LNCaP clone FGC (cell line): ENCODE measurements at regions not wholly inside any gene's neighbourhood (a gene's known extent, or its start where the extent isn't known, plus 50 kb on each side); places are given as distances from the start of the nearest gene placed in this dataset.
"Not testable (repeated sequence)": the region's sequence is repeated elsewhere in the genome, so short reads cannot be mapped to it uniquely, and the experiment has no call there.

Experiments used
- DNase-seq: peaks from one replicate; pipeline ENCODE4 v3.0.0-alpha.2; 2011; ENCODE audit warnings: low read depth
- H3K4me3 ChIP-seq: 2 replicates; pipeline ENCODE4 v1.5.1; 2011; ENCODE audit warnings: mild to moderate bottlenecking, low read depth, low read length, control low read depth
- TF ChIP-seq, protein P1 (sequence below): IDR thresholded peaks from 2 replicates; pipeline ENCODE4 v1.5.1; 2012; ENCODE audit warnings: mild to moderate bottlenecking; ENCODE audit not compliant: control insufficient read depth, insufficient read depth; ENCODE audit errors: extremely low read depth

- no peak for DNase-seq
- TF ChIP-seq, protein P1, sequence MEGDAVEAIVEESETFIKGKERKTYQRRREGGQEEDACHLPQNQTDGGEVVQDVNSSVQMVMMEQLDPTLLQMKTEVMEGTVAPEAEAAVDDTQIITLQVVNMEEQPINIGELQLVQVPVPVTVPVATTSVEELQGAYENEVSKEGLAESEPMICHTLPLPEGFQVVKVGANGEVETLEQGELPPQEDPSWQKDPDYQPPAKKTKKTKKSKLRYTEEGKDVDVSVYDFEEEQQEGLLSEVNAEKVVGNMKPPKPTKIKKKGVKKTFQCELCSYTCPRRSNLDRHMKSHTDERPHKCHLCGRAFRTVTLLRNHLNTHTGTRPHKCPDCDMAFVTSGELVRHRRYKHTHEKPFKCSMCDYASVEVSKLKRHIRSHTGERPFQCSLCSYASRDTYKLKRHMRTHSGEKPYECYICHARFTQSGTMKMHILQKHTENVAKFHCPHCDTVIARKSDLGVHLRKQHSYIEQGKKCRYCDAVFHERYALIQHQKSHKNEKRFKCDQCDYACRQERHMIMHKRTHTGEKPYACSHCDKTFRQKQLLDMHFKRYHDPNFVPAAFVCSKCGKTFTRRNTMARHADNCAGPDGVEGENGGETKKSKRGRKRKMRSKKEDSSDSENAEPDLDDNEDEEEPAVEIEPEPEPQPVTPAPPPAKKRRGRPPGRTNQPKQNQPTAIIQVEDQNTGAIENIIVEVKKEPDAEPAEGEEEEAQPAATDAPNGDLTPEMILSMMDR, result no peak
- no peak overlapping the region for H3K4me3 ChIP-seq
Observed at GRCh38 chr3:73177827-73178226, 116.4 kb downstream of the EBLN2 start.

- H3K4me3 ChIP-seq, result no peak overlapping the region
- TF ChIP-seq, protein P1, result no peak
- DNase-seq, result no peak
Observed at GRCh38 chr3:73179601-73180000, 118.1 kb downstream of the EBLN2 start.

- TF ChIP-seq, protein P1, result no peak
- H3K4me3 ChIP-seq, result no peak overlapping the region
- no peak for DNase-seq
Observed at GRCh38 chr3:73186741-73187140, 125.3 kb downstream of the EBLN2 start.

DNA sequence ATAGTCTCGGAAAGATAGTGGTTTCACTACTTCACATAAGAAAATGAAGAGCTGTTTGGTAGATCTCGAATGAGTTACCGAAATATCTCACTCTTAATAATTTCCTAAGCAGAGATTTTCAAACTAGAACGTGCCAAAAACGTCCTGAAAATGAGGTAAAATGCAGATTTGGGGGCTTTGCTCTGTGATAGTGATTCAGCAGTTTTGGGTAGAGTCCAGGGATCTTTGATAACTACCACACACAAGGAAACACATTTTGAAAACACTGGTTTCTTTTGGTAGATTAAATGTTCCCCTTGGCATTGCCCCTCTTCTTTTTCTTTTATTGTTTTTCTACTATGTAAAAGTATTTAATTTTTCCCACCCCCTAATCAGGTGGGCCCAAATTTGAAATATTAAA, 125.9 kb downstream of the EBLN2 start:
- H3K4me3 ChIP-seq, result no peak overlapping the region
- no peak for DNase-seq
- TF ChIP-seq, protein P1, result no peak

GRCh38 chr3:73188707-73189106, 127.2 kb downstream of the EBLN2 start:
- no peak overlapping the region for H3K4me3 ChIP-seq
- TF ChIP-seq, protein P1, result no peak
- DNase-seq, result no peak

- TF ChIP-seq, protein P1, result peak; percentile 29; the same call in 1 of the 2 replicates
- no peak for DNase-seq
- H3K4me3 ChIP-seq, result no peak overlapping the region
Observed at GRCh38 chr3:73192036-73192738, 130.7 kb downstream of the EBLN2 start.

DNA sequence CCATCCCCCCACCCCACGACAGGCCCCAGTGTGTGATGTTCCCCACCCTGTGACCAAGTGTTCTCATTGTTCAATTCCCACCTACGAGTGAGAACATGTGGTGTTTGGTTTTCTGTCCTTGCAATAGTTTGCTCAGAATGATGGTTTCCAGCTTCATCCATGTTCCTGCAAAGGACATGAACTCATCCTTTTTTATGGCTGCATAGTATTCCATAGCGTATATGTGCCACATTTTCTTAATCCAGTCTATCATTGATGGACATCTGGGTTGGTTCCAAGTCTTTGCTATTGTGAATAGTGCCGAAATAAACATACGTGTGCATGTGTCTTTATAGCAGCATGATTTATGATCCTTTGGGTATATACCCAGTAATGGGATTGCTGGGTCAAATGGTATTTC, 132.5 kb downstream of the EBLN2 start:
- DNase-seq, H3K4me3 ChIP-seq: not testable (repeated sequence)
